Stimulated activated CD8-positive, alpha-beta memory T cell treated with anti-CD3 and anti-CD28 coated beads, Interleukin-2, amount 100 ng/mL, for 1 hour (primary cell): ENCODE measurements at regions not wholly inside any gene's neighbourhood (a gene's known extent, or its start where the extent isn't known, plus 50 kb on each side); places are given as distances from the start of the nearest gene placed in this dataset.
"Not testable (repeated sequence)": the region's sequence is repeated elsewhere in the genome, so short reads cannot be mapped to it uniquely, and the experiment has no call there.

Source experiments
- DNase-seq, 2 donors: peaks; one replicate each; pipeline ENCODE4 v3.0.0-alpha.2; 2020; ENCODE audit warnings: low read depth in 2 of 2

DNA sequence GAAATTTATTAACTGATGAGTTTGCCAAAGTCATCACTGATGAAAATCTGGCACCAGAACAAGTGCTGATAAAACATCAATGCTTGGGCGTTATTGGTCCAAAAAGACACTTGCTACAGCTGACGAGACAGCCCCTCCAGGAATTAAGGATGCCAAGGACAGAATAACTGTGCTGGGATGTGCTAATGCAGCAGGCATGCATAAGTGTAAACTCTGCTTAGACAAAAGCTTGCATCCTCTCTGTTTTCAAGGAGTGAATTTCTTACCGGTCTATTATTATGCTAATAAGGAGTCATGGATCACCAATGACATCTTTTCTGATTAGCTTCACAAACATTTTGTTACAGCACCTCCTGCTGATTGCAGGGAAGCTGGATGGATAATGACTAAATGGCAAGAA is 402.0 kb downstream of the LTN1 start:
- no peak for DNase-seq

DNA sequence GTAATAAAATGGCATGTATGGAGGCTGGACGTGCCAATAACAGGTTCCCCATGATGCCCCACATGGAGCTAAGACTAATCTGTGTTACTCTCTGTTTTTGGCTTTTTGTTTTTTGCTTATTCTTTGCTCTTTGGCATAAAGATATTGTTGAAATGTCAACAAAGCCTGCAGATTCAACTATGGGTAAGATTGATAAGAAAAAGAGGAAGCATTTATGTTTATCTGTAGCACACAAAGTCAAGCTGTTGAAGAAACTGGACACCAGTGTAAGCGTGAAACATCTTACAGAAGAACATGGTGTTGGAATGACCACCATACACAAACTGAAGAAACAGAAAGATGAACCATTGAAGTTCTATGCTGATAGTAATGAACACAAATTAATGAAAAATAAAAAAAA is 402.7 kb downstream of the LTN1 start:
- no peak for DNase-seq

GRCh38 chr21:28588997-28589396 is 403.7 kb downstream of the LTN1 start:
- no peak for DNase-seq

DNA sequence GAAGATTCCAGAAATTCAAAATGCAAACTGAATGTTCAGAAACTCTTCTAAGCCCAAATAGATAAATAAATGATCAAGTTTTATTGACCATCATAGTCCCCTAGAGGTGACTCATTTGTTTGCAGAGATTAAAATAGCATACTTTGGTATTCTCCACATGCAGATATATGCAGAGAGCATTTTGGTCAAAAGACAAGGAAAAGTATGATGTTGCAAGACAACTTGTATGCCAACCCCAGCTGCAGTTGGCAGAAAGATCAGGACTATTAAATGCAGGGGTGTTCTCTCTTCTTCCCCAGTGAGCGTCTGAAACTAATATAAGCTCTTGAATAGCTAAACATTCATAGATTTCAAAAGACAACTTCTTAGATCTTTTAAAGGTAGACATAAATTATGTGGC is 404.9 kb downstream of the LTN1 start:
- DNase-seq, result no peak

DNA sequence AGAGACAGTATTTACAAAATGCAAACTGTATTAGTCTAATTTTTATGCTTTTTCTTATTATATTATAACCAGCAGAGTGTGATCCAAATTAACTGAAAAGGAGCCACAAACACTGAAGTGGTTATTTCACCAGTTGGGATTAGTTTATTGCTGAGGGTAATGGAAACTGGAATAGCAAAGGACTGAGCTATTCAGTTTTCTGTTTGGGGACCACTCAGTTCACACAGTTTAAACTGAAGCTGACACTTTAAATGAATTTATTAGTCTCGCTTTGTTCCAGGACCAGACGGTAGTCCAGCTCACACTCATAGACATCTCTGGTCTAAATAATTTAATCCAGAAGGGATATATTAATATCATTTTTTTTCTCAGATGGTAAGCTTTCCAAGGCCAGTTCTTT is 410.7 kb downstream of the LTN1 start:
- no peak for DNase-seq

- DNase-seq, result not testable (repeated sequence)
These were observed 411.4 kb downstream of the LTN1 start for GRCh38 chr21:28581311-28581731.

DNA sequence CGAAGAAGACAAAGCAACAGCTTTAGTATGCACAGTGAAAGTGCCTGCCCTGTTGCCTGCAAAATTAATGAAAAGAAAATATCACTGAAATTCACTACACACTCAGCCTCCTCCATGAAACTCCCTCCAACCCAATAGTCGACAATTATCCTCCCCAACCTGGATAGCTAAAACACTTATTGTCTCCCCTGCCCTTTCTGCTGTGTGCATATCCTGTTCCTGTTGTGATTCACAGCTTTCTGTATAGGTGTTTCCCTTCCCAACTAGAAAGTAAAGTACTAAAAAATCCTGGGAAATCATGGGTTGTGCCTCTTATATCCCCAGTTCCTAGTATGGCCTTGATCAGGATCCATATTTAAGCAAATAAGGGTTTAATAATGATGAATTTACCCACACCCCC is 412.1 kb downstream of the LTN1 start:
- no peak for DNase-seq

GRCh38 chr21:28579986-28580550 is 412.6 kb downstream of the LTN1 start:
- DNase-seq, result no peak

- no peak for DNase-seq
These were observed 424.0 kb downstream of the LTN1 start for GRCh38 chr21:28568692-28569091.

GRCh38 chr21:28563933-28564332 is 428.7 kb downstream of the LTN1 start:
- DNase-seq, result not testable (repeated sequence)

- no peak for DNase-seq
These were observed 430.9 kb downstream of the LTN1 start for GRCh38 chr21:28561772-28562171.

DNA sequence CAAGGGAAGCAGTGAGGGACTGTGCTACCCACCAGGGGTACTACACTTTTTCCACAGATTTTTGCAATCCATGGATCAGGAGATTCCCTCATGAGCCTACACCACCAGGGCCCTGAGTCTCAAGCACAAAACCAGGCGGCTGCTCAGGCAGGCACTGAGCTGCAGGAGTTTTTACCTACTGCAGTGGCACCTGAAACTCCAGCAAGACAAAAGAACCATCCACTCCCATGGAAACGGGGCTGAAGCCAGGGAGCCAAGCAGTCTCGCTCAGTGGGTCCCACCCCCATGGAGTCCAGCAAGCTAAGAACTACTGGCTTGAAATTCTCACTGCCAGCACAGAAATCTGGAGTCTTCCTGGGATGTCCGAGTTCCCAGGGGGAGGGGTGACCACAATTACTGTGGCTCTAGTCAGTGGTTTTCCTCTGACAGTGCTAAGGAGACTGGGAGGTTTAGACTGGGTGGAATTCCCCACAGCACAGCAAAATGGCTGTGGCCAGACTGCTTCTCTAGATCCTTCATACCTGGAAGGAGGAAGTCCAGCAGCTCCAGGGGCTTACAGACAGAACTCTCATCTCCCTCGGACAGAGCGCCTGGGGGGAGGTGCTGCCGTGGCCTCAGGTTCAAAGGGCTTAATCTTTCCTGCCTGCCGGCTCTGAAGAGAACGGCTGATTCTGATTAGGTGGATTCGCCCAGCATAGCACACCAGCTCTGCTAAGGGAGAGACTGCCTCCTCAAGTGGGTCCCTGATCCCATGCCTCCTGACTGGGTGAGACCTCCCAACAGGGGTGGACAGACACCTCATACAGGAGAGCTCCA is 437.8 kb downstream of the LTN1 start:
- no peak for DNase-seq

DNA sequence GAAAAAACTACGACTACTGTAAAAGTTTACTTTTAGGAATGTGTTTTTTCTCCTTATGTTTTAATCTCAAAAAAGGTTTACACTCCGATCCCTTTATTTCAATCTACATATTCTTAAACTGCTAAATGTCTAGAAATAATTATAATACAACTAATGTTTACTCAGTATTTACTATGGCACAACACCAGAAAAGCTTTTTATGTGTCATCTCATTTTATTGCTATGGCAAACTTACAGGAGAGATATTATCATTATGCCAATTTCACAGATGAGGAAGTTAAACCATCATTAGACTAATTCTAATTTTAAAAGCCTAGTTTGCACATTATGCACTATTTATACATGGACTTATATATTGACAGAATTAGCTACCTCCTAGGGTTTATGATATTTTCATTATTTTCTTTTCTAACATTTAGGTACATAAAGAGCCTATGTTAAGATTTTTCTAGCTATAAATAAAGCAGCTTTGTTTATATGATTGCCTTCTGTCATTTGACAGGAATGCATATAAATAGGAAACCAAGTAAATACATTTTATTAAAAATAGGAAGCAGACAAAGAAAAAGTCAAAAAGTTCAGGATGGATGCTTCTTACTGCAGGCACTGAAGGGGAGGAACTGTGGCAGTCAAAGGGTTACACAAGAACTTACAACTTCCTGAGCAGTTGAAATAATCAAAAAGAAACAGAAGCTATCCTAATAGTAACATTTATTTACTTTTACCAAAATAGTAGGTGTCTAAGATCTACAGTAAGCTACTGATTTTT is 442.4 kb downstream of the LTN1 start:
- no peak for DNase-seq

- no peak for DNase-seq
These were observed 444.4 kb downstream of the LTN1 start for GRCh38 chr21:28548291-28548690.

GRCh38 chr21:28547766-28548165 is 444.9 kb downstream of the LTN1 start:
- no peak for DNase-seq

DNA sequence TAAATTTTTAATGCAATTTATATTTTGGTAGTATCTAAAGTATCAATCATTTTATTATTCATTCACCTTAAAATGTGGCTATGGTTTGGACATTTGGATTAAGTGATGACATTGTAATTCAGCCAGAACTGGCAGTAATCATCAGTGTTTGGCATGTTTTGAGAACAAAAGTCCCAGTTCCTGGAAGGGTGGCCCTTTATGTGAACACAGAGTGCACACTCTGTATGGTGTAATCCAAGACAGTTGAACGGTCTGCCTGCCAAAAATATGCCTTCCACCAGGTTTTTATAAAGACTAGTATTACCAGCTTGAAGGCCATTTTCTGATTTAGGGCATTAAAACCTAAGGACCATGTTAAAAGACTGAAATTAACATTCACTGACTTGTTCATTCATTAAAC is 448.7 kb downstream of the LTN1 start:
- no peak for DNase-seq

DNA sequence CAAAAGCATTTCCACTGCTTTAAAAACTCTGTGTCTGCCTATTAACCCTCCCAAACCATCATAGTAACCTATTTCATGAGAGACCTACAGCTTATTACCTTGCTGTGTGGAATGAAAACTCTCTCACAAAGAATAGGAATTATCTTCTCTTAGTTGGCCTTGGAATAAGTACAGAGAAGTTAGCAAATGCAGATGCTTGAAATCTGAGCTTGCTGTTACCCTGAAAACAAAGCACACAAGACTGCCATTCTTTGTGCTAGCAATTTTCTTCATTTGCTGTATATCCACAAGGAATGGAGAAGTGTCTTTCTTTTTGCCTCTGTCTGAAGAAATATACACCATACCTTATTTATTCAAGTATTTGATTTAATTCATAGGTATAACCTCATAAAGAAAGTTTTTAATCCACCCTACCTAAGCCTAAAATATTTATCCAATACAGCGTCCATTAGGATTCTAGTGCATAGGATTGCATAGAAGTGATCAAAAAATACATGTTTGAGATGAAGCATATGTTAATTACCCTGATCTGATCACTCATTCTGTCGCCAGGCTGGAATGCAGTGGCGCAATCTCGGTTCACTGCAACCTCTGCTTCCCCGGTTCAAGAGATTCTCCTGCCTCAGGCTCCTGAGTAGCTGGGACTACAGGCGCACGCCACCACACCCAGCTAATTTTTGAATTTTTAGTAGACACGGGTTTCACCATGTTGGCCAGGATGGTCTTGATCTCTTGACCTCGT is 451.1 kb downstream of the LTN1 start:
- no peak for DNase-seq

GRCh38 chr21:28540514-28540913 is 452.2 kb downstream of the LTN1 start:
- no peak for DNase-seq

DNA sequence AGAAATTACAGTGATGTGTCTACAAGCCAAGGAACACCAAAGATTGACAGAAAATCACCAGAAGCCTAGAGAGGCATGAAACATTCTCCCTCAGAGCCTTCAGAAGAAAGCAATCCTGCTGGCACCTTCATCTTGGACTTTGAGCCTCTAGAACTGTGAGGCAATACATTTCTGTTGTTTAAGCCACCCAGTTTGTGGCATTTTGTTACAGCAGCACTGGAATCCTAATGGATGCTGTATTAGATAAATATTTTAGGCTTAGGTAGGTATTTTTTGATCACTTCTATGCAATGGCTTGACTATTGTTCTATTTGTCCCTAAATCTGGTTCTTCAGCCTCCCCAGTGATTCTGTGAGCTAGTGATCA is 453.1 kb downstream of the LTN1 start:
- DNase-seq, result no peak

DNA sequence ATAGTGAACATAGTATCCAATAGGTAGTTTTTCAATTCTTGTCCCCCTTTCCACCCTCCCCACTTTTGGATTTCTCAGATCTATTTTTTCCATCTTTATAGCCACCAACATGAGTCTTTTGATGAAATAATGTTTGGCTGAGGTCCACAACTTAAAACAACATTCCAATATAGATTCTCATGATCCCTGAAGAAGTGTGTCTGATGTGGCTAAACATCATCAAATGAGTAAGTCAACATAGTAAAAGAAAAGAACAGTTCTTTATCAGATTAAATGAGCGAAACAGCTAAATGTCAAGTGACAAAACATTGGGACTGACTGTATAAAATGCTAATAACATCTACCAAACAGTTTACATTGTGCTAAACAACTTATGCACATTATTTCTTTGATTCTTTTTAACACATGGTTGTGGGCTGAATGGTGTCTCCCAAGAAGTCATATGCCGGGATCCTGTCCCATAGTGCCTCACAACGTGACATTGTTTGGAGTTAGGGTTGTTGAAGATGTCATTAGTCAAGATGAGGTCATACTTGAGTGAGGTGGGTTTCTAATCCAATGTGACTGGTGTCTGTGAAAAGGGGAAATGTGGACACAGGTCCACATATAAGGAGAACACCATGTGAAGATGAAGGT is 453.6 kb downstream of the LTN1 start:
- DNase-seq, result no peak

DNA sequence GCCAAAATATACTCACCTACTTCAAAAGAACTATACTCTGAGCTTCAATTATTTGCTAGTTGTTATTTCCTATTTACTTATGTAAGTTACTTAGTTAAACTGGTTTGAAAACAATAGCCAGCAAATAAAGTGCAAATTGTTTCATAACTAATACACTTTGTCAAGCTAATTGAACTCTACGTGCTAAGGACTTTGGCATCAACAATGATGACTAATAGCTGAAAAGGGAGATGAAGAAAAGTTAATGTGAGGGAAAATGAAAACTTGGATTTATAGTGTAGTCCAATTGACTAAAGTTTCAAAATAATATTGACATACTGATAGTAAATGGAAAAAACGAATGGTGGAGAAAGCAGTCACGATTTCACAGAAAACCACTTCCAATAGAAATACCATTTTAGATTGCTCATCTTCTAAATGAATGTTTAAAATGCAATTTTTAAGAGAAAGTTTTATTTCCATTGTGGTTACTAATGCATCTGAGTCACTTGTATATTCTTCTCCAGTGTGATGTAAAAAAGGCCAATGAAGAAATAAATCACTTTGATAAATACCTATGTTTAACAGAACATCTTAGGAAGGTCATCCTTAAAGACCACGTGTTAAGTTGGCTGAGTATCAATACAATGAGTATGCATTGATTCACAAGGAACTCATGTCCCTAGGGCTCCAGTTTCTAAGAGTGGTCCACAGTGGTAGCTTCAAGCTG is 455.2 kb downstream of the LTN1 start:
- DNase-seq, result no peak
